Stimulated activated CD4-positive, alpha-beta T cell treated with anti-CD3 and anti-CD28 coated beads, Interleukin-4, amount 100 ng/mL, for 1 hour (primary cell): ENCODE measurements at regions not wholly inside any gene's neighbourhood (a gene's known extent, or its start where the extent isn't known, plus 50 kb on each side); places are given as distances from the start of the nearest gene placed in this dataset.

ENCODE experiments used
- DNase-seq: peaks from one replicate; pipeline ENCODE4 v3.0.0-alpha.2; 2020

DNA sequence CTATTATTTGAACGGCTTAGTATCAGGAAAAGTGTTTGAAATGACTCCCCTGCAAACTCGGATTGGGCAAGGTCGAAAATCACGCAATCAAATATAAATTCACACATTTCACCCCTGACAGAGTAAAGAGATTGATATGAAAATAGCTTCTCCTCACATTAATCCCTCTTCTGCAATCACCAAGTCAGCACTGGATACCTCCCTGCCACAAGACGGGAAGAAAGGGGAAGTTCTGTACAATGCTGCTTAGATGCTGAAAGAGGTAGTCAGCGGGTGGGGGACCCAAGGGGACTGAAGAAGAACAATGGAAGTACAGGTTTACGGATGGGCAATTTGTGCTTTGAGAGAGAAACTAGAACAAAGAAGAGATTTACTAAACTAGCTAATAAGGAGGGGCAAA lies 72.0 kb upstream of the ANK3 start:
- no peak for DNase-seq

DNA sequence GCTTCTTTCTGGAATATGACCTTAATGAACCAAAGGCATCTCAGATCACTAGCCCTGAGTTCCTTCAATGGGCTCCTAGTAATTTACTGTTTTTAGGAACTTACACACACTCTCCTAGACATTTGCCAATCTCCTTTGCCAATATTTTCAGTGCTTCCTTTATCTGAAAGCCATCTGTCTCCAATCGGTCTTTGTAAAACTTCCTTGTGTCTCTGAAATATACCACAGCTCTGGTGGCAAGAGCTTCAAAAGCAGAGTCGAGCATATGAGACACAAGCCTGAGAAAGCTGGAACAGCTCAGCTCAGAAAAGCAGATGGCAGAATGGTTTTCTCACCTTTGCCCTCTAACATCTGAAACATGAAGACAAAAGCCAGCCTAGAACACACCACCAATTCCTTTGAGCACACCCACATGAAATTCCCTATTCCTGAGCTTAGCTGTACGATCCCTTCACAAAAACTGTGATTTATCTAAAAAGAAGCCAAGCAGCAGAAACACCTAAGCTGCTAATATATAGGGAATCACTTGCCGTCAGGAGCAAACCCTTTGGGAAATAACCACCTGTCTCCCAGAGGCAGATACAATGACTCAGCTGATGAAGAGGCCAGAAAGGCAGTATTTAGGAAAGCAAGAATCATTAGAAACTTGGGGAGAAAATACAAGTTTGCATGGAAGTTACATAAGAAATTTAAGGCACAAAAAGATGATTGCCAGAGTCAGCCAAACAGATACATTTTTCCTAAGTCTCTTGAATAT lies 70.2 kb upstream of the ANK3 start:
- DNase-seq = no peak

DNA sequence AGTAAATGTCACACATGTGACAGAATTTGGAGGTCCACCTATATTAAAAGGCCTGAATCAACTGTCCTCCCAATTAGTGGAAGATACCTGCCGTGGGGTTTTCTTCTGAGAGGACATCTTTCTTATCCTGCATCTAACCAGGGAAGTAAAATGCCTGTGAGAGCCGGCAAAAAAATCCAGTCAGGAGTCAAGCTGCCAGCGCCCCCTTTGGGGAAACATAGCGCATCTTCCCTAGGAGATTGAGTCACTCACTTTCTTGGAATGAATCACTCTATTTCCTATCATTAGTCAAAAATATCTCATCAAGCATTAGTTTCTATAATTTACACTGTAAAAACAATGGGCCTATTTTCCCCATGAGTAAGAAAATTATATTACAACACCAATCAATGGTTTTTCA lies 66.4 kb upstream of the ANK3 start:
- no peak for DNase-seq

DNA sequence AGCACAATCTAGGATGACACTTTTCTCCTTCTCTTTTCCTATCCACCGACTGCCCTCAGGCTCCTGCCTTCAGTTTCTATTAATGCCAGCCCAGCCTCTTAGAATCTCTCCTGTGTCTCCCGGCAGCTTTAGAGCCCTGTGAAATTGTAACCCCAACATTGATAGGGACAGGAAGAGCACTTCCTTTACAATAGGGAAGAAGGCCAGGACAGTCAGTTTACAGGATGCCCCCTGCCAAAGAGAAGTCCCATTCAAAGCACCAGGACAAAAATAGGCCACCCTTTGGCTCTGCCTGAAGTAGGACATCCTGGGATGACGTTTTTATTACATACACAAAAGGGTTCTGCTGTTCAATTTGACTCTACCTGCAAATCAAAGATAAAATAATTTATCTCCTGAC lies 64.7 kb upstream of the ANK3 start:
- no peak for DNase-seq

DNA sequence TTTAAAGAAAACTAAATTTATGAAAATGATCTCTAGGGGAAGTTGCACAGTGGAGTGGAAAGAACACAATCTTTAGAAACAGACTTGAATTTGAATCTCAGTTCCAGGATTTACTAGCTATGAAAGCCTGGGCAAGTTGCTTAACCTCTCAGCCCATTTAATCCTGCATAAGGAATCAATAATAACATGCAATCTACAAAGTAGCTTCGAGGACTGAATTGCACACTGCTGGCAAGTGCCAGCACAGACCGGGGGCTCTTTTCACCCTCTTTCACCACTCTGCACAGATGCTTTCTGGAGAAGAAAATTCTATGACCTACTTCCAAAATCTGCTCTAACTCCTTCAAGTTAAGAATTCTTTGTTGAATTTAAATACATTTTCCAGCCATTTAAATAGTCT lies 63.4 kb upstream of the ANK3 start:
- no peak for DNase-seq

DNA sequence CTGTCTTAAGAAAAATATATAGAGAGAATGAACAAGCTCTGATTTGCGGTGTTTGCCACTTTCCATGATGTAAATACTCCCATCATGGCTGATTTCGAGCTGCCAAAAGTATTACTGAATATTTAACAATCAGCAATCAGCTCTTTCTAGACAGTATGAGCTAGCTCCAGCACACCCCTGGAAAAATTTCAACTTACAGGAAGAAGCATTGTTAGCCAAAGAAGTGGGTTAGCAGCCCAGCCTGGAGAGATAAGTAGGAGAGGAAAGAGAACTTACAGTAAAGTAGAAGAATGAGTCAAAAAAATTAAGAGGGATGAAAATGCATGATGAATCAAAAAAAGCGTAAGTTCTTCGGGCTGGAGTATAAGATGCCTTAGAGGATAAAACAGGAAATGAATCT lies 60.6 kb upstream of the ANK3 start:
- DNase-seq = no peak

DNA sequence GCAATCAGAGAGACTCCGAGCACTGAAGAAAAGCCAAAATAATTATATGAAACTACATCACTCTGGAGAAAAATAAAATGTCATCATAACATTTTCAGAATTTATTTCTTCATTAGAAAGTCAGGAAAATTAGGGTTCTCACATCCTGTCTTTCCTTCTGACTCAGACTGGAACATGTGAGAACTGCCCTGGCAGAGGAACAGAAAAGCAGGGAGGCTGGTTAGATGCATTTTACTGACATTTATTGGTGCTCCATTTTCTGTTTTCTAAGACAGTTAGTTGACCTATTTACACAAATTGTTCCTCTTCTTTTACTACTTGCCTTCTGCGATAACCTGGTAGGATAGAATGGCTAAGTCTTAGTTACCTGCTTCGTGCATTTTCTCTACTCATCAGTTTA lies 58.6 kb upstream of the ANK3 start:
- no peak for DNase-seq

DNA sequence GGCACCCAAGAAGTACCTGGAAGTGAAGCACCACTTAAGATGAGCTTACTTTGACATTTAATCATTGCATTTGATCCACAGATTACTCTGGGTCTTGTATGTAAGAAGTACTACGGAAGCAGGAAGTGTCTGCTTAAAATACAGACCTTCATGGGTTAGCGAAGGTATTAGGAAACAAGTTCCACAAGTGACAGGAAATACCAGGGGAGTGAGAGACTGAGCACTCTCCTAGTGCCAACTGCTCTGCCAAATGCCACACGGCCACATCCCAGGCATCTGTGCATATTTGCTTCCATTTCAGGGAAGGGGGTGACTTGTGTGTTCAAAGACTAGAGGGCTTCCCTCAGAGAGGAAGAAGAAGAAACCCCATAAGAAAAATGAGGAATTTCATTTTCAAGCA lies 57.2 kb upstream of the ANK3 start:
- DNase-seq = no peak

DNA sequence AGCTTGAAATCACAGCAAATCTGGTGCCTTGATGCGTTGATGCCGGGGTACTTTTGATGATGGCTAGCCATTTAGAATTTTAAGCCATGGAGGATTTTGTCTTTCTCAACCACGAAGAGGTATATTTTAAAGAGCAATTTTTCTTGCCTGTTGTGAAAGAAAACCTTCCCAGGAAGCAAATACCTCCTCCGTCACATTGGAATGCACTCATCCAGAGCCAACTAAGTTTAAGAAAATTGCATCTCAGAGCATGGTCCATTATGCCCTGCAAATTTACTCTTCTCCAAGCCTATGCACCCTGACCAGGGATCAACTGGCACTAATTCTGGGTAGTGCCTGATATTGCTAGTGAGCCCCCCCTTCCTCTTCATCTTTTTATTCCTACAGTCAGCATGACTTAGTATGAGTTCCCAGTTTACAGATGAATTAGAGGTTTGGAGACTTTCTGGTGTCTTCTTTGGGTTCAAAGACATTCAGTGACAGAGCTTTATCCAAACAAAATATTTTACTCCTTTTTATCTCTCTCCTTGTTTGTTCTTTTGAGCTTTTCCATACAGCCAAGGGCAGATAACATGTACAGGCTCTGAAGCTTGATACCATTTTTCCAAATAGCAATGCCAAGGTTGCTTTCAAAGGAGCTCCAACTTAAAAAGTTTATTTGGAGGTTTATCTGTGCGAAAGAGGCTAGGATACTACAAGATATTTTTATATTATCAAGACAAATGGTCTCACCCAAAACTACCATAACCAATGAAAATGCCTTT lies 56.6 kb upstream of the ANK3 start:
- DNase-seq = no peak

DNA sequence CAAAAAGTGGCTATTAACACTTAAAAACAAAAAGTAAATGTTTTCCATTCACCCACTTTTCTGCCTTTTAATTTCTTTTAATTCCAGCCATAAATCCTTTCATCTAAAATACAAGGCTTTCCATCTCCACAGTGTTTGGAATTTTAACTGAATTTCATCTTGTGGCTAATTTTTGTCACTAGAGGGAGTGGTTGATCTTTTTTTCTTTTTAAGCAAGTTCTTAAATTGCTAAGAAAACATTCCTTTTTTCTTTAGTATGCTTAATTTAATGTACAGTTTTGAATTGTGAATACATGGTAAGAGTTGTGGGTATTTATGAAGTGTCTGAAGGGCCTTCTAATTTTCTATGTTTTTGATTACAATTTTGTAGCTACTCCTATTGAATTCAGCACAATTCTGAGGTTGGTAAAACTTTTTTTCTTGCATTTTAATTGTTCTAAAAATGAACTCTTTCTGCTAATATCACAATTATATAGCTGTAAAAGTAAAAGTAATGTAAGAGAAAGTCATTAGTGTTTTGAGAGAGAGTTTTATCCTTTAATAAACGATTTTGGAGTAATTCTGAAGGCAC lies 54.9 kb upstream of the ANK3 start:
- no peak for DNase-seq

DNA sequence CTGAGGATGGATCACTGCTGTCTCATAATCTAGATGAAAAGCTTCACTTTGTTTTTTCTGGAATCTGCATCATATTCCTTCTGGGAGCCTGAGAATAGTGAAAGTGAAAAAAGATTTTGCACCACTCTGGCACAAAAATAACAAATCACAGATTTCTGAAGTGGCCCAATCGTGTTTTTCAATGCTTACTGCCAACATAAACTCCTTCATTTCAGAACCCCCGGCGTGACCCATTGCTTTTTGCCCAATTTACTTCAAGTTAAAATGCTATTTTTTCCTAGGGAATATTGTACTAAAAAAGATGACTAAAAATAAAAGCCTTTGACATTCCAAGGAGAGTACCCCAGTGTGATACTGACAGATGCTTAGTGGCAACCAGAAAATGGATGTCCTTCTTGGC lies 53.7 kb upstream of the ANK3 start:
- DNase-seq = no peak

DNA sequence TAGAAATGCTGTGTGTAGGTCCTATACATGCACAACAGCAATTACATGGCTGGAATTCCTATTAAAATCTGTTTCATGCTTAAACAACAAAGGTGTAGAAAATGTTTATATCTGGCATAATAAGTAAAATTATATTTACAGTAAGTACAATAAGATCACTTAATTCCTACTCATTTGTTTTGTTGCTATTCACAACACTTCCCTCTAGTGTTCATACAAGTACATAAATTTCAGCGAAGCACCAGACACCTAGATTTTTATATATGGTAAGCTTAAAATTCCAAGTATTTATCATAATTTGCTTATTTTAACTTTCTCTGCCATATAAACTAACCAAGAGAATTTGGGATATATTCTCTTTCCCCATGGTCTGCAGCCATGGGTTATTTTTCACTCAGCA lies 51.8 kb upstream of the ANK3 start:
- DNase-seq = no peak

DNA sequence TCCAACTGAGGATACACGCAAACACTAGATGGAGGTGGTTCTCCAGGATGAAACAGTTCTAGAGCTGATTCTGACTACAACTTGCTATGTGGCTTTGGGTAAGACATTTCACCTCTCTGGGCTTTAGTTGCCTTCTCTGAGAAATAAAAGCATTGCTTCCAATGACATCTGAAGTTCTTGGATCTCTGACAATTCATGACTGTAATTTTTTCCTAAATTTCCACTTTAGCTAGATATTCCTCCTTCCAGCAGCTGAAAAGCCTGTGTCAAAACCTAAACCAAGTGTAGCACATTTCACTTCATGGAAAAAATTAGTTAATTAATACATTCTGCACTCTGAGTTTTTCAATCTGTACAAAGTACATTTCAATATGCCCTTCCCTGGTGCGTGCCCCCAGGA lies 50.0 kb upstream of the ANK3 start:
- DNase-seq = no peak
